Mammary epithelial cell (primary cell): ENCODE measurements at regions not wholly inside any gene's neighbourhood (a gene's known extent, or its start where the extent isn't known, plus 50 kb on each side); places are given as distances from the start of the nearest gene placed in this dataset.

Experiments
- EZH2 ChIP-seq: IDR thresholded peaks from 2 replicates; pipeline ENCODE4 v1.6.1; 2012; ENCODE audit warnings: low read length, inconsistent platforms, borderline replicate concordance
- TF ChIP-seq, protein P1 (sequence below), 2 donors: IDR thresholded peaks in 1 of 2; conservative IDR thresholded peaks in 1 of 2; 2 replicates each; pipeline ENCODE4 v1.5.1; 2011 to 2012; ENCODE audit warnings: inconsistent platforms in 2 of 2, low read length in 2 of 2, mild to moderate bottlenecking in 2 of 2, control low read depth in 1 of 2, low read depth in 1 of 2; ENCODE audit not compliant: insufficient read depth in 1 of 2; ENCODE audit errors: extremely low read depth in 1 of 2

DNA sequence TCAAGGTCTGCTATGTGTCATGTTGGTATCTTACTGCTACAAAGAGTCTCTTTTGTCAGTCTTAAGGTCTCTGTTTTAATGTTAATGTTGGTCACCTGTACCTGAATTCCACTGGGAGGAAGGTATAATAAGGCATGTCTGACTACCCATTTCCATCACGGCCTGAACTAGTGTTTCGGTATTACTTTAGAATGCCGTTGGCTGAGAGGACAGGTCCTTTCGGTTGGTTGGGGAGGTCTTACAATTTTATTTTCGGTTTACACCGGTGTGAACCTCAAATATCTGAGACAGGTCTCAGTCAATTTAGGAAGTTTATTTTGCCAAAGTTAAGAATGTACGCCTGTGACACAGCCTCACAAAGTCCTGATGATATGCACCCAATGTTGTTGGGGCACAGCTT is 154.9 kb upstream of the ABCA1 start:
- TF ChIP-seq, protein P1, sequence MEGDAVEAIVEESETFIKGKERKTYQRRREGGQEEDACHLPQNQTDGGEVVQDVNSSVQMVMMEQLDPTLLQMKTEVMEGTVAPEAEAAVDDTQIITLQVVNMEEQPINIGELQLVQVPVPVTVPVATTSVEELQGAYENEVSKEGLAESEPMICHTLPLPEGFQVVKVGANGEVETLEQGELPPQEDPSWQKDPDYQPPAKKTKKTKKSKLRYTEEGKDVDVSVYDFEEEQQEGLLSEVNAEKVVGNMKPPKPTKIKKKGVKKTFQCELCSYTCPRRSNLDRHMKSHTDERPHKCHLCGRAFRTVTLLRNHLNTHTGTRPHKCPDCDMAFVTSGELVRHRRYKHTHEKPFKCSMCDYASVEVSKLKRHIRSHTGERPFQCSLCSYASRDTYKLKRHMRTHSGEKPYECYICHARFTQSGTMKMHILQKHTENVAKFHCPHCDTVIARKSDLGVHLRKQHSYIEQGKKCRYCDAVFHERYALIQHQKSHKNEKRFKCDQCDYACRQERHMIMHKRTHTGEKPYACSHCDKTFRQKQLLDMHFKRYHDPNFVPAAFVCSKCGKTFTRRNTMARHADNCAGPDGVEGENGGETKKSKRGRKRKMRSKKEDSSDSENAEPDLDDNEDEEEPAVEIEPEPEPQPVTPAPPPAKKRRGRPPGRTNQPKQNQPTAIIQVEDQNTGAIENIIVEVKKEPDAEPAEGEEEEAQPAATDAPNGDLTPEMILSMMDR (conservative IDR thresholded peaks at IDR 0.05 in 1 of 2, IDR thresholded peaks at IDR 0.05 in 1 of 2; ENCODE audit: extremely low read depth in 1 of 2, insufficient read depth in 1 of 2, low read depth in 1 of 2, low read length in 2 of 2): no peak
- no peak for TF ChIP-seq EZH2
